ENCODE measurements at regions not wholly inside any gene's neighbourhood (a gene's known extent, or its start where the extent isn't known, plus 50 kb on each side); places are given as distances from the start of the nearest gene placed in this dataset.

DNA sequence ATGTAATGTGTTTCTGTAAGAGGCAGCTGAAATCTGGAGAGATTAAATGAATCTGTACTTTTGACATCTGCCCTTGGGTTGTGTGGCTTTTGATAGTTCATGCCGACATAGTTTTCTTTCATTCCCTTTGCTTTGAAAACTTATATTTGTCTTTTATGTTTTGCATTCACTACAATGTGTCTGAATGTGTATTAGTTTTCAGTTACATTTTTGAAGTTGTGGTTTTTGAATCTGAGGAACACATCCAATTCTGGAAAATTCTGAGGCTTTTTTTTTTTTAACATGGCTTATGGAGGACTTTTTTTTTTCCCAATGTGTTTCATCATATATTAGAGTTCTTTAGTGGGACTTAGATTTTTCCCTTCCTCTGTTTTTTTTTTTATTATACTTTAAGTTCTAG, 683.7 kb upstream of the SOX9 start:
- no peak for TF ChIP-seq EP300 (IDR thresholded peaks at IDR 0.05)
- no peak for TF ChIP-seq POLR2A (IDR thresholded peaks at IDR 0.05)
- TF ChIP-seq, protein P1, sequence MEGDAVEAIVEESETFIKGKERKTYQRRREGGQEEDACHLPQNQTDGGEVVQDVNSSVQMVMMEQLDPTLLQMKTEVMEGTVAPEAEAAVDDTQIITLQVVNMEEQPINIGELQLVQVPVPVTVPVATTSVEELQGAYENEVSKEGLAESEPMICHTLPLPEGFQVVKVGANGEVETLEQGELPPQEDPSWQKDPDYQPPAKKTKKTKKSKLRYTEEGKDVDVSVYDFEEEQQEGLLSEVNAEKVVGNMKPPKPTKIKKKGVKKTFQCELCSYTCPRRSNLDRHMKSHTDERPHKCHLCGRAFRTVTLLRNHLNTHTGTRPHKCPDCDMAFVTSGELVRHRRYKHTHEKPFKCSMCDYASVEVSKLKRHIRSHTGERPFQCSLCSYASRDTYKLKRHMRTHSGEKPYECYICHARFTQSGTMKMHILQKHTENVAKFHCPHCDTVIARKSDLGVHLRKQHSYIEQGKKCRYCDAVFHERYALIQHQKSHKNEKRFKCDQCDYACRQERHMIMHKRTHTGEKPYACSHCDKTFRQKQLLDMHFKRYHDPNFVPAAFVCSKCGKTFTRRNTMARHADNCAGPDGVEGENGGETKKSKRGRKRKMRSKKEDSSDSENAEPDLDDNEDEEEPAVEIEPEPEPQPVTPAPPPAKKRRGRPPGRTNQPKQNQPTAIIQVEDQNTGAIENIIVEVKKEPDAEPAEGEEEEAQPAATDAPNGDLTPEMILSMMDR (IDR thresholded peaks at IDR 0.05), result no peak

All from ovary (tissue), 3 donors.